ENCODE measurements at regions not wholly inside any gene's neighbourhood (a gene's known extent, or its start where the extent isn't known, plus 50 kb on each side); places are given as distances from the start of the nearest gene placed in this dataset.
"Not testable (repeated sequence)": the region's sequence is repeated elsewhere in the genome, so short reads cannot be mapped to it uniquely, and the experiment has no call there.

DNA sequence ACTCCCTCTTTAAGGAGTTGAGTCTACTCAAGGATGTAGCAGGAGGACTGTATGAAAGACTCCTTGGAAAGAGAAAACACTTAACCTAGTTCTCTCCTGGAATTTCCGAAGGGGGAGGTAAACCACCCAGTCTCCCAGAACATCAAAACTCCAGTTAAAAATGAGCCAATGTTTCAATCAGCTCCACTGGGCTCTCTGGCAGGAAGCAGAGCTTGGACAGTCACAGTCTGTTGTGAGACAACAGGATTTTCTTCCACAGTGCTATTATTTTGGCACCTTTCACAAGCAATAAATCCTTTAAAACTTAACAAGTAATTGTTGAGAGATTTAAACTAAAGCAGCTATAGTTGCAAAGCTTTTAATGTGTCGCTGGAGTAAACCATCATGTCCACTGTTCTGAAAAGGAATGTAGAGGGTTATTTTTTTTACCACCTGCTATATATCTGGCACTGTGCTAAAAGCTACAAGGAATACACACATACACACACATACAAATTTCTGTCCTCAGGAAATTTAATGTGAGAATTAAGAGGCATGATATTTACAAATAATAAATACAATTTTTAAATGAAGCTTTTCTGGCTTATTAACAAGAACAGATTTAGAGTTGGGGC is 229.2 kb upstream of the INTU start:
- no peaks in the 10 kb centered on the region for H3K36me3 Mint-ChIP-seq (ENCODE audit: low read depth, unreplicated experiment)

GRCh38 chr4:127406187-127406586 is 226.6 kb upstream of the INTU start:
- Mint-ChIP-seq H3K4me3 (ENCODE audit: unreplicated experiment) (no peak overlapping the region), H3K9me3 (ENCODE audit: unreplicated experiment) (peaks cover 17% of the 10 kb centered on the region), H3K4me1 (ENCODE audit: low read depth, unreplicated experiment) (no peaks in the 10 kb centered on the region), H3K27me3 (ENCODE audit: low read depth, unreplicated experiment) (no peaks in the 10 kb centered on the region), H3K36me3 (ENCODE audit: low read depth, unreplicated experiment) (no peaks in the 10 kb centered on the region), H3K27ac (ENCODE audit: unreplicated experiment) (no peak overlapping the region)
- FAIRE-seq (no peak), DNase-seq (ENCODE audit: low read depth) (no peak)
- Histone ChIP-seq H3K9ac (ENCODE audit: low read length) (no peak overlapping the region), H3K36me3 (ENCODE audit: insufficient read depth, low read length) (no peaks in the 10 kb centered on the region), H2AFZ (ENCODE audit: low read depth, low read length) (no peak overlapping the region), H3K4me2 (ENCODE audit: low read length) (no peak overlapping the region), H3K79me2 (ENCODE audit: insufficient read depth, low read length) (no peaks in the 10 kb centered on the region), H4K20me1 (ENCODE audit: insufficient read depth, low read length) (no peaks in the 10 kb centered on the region), H3K27me3 (ENCODE audit: insufficient read depth, low read length) (no peaks in the 10 kb centered on the region), H3K4me1 (ENCODE audit: insufficient read depth, low read length) (no peaks in the 10 kb centered on the region), H3K27ac (ENCODE audit: low read depth, low read length) (no peak overlapping the region), H3K9me3 (ENCODE audit: insufficient read depth, low read depth, low read length) (no peaks in the 10 kb centered on the region), H3K4me3 (ENCODE audit: insufficient read depth, low read depth, low read length) (no peak overlapping the region)
- TF ChIP-seq CTCF (IDR thresholded peaks at IDR 0.05; ENCODE audit: insufficient read depth, low read depth, low read length) = no peak
- no peak for TF ChIP-seq EZH2 (IDR thresholded peaks at IDR 0.05; ENCODE audit: insufficient read depth, low read length)

More for the DNA sequence above, 229.2 kb upstream of the INTU start:
- Histone ChIP-seq H3K4me3 (ENCODE audit: insufficient read depth, low read depth, low read length) (no peak overlapping the region), H3K79me2 (ENCODE audit: insufficient read depth, low read length) (no peaks in the 10 kb centered on the region), H3K9me3 (ENCODE audit: insufficient read depth, low read depth, low read length) (no peaks in the 10 kb centered on the region), H3K36me3 (ENCODE audit: insufficient read depth, low read length) (no peaks in the 10 kb centered on the region), H3K27ac (ENCODE audit: low read depth, low read length) (no peak overlapping the region), H3K4me1 (ENCODE audit: insufficient read depth, low read length) (no peaks in the 10 kb centered on the region), H3K27me3 (ENCODE audit: insufficient read depth, low read length) (no peaks in the 10 kb centered on the region), H3K4me2 (ENCODE audit: low read length) (no peak overlapping the region), H2AFZ (ENCODE audit: low read depth, low read length) (no peak overlapping the region), H4K20me1 (ENCODE audit: insufficient read depth, low read length) (no peaks in the 10 kb centered on the region), H3K9ac (ENCODE audit: low read length) (no peak overlapping the region)
- Mint-ChIP-seq H3K4me3 (ENCODE audit: unreplicated experiment) (no peak overlapping the region), H3K4me1 (ENCODE audit: low read depth, unreplicated experiment) (no peaks in the 10 kb centered on the region), H3K27me3 (ENCODE audit: low read depth, unreplicated experiment) (no peaks in the 10 kb centered on the region), H3K9me3 (ENCODE audit: unreplicated experiment) (peaks cover 11% of the 10 kb centered on the region), H3K27ac (ENCODE audit: unreplicated experiment) (no peak overlapping the region)
- TF ChIP-seq EZH2 (IDR thresholded peaks at IDR 0.05; ENCODE audit: insufficient read depth, low read length) (no peak), CTCF (IDR thresholded peaks at IDR 0.05; ENCODE audit: insufficient read depth, low read depth, low read length) (no peak)
- peak; percentile 0 for DNase-seq (ENCODE audit: low read depth)
- no peak for FAIRE-seq

DNA sequence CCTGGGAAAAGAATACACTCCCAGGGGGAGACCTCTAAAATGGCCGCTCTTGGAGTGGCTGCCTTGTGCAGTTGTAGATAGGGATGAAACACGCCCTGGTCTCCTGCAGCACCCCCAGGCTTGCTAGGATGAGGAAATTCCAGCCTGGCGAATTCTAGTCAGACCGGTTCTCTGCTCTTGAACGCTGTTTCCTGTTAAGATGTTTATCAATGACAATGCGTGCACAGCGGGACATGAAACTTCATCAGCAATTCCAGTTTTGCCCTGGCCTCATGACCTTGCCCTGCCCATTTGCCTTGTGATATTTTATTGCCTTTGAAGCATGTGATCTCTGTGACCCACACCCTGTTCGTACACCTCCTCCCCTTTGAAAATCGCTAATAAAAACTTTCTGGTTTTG is 225.2 kb upstream of the INTU start:
- not testable (repeated sequence) for H3K4me3 ChIP-seq (ENCODE audit: insufficient read depth, low read depth, low read length); H3K27ac ChIP-seq (ENCODE audit: low read depth, low read length); H3K4me3 Mint-ChIP-seq (ENCODE audit: unreplicated experiment); H2AFZ ChIP-seq (ENCODE audit: low read depth, low read length); H3K27me3 ChIP-seq (ENCODE audit: insufficient read depth, low read length); H3K4me1 ChIP-seq (ENCODE audit: insufficient read depth, low read length); H3K36me3 Mint-ChIP-seq (ENCODE audit: low read depth, unreplicated experiment); H3K4me1 Mint-ChIP-seq (ENCODE audit: low read depth, unreplicated experiment); H3K27ac Mint-ChIP-seq (ENCODE audit: unreplicated experiment); H3K27me3 Mint-ChIP-seq (ENCODE audit: low read depth, unreplicated experiment); H4K20me1 ChIP-seq (ENCODE audit: insufficient read depth, low read length); H3K9ac ChIP-seq (ENCODE audit: low read length); DNase-seq (ENCODE audit: low read depth); H3K79me2 ChIP-seq (ENCODE audit: insufficient read depth, low read length); H3K4me2 ChIP-seq (ENCODE audit: low read length); H3K36me3 ChIP-seq (ENCODE audit: insufficient read depth, low read length); FAIRE-seq; H3K9me3 ChIP-seq (ENCODE audit: insufficient read depth, low read depth, low read length)
- H3K9me3 Mint-ChIP-seq (ENCODE audit: unreplicated experiment) = peaks cover 17% of the 10 kb centered on the region
